ENCODE measurements at regions not wholly inside any gene's neighbourhood (a gene's known extent, or its start where the extent isn't known, plus 50 kb on each side); places are given as distances from the start of the nearest gene placed in this dataset.

DNA sequence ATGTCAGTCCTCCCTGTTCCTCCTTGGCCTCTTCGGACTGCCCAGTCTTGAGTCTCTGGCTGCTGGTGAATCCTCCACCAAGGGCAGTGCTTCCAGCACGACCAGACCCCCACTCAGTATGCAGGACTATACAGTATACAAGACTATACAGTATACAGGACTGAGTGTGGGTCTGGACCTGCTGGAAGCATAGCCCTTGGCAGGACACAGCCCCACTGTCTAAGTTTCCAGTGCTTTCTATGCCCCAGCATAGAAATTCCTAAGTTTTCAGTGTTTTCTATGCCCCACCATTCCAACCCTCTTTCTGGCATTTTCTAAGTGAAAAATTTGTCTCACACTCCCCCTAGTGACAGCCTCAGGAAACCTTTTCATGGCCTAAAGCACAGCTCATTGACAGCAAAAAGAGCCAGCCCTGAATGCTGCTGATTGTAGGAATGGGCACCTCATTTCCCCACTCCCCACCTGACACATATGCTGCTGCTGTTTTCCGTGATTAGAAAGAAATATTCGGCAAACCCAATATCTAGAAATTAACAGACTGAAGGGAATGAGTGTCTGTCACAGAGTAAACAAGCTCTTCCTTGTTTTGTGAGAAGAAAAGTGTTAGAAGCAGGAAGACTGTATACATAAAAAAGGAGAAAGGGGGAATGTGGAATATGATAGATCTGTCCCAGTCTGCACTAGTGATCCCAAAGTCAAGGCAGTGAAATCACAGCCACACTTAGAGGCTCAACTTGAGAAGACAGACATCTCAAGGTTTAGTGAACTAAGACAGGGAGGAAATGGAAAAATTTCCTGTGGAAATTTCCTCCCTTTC lies 206.9 kb downstream of the IBTK start:
- Histone ChIP-seq H3K4me2 (ENCODE audit: insufficient read depth, insufficient read length, low read length) (no peak overlapping the region), H3K23me2 (ENCODE audit: insufficient read length, low read depth, low read length, poor library complexity, severe bottlenecking) (no peaks in the 10 kb centered on the region), H3K9ac (ENCODE audit: extremely low read depth, insufficient read length, low read length) (no peak overlapping the region), H3K79me2 (ENCODE audit: insufficient read depth, low read length) (no peaks in the 10 kb centered on the region), H3K23ac (ENCODE audit: insufficient read length, low read depth, low read length) (no peak overlapping the region), H3K27ac (ENCODE audit: insufficient read length, low read depth, low read length) (no peak overlapping the region), H2AK5ac (ENCODE audit: insufficient read length, low read length) (no peak overlapping the region), H3K79me1 (ENCODE audit: insufficient read depth, low read depth, low read length, poor library complexity, severe bottlenecking) (no peaks in the 10 kb centered on the region), H3K18ac (ENCODE audit: insufficient read length, low read depth, low read length) (no peak overlapping the region), H2BK15ac (ENCODE audit: low read depth, low read length) (no peak overlapping the region), H3K27me3 (ENCODE audit: insufficient read depth, low read length) (no peaks in the 10 kb centered on the region), H2BK20ac (ENCODE audit: low read depth, low read length, poor library complexity, severe bottlenecking) (no peak overlapping the region), H3K9me3 (ENCODE audit: control insufficient read depth, low read depth, low read length) (no peaks in the 10 kb centered on the region), H2AFZ (ENCODE audit: low read length) (no peak overlapping the region), H4K5ac (ENCODE audit: insufficient read length, low read depth, low read length) (no peak overlapping the region), H3K56ac (ENCODE audit: insufficient read length, low read depth, low read length) (no peak overlapping the region), H2BK5ac (ENCODE audit: insufficient read length, low read length) (no peak overlapping the region), H4K8ac (replicated peaks; ENCODE audit: insufficient read length, low read depth, low read length) (no peak overlapping the region), H3K14ac (ENCODE audit: insufficient read depth, low read length) (no peak overlapping the region), H2BK120ac (ENCODE audit: low read depth, low read length, poor library complexity, severe bottlenecking) (no peak overlapping the region), H2BK12ac (ENCODE audit: insufficient read length, low read depth, low read length) (no peak overlapping the region), H4K20me1 (ENCODE audit: control insufficient read depth, insufficient read depth, insufficient read length) (no peaks in the 10 kb centered on the region), H3T11ph (ENCODE audit: low read length) (no peak overlapping the region), H3K4me1 (ENCODE audit: insufficient read depth, low read length) (no peaks in the 10 kb centered on the region), H4K91ac (ENCODE audit: insufficient read length, low read depth, low read length) (no peak overlapping the region), H3K4ac (ENCODE audit: low read depth, low read length) (no peak overlapping the region)
- TF ChIP-seq, protein P1, sequence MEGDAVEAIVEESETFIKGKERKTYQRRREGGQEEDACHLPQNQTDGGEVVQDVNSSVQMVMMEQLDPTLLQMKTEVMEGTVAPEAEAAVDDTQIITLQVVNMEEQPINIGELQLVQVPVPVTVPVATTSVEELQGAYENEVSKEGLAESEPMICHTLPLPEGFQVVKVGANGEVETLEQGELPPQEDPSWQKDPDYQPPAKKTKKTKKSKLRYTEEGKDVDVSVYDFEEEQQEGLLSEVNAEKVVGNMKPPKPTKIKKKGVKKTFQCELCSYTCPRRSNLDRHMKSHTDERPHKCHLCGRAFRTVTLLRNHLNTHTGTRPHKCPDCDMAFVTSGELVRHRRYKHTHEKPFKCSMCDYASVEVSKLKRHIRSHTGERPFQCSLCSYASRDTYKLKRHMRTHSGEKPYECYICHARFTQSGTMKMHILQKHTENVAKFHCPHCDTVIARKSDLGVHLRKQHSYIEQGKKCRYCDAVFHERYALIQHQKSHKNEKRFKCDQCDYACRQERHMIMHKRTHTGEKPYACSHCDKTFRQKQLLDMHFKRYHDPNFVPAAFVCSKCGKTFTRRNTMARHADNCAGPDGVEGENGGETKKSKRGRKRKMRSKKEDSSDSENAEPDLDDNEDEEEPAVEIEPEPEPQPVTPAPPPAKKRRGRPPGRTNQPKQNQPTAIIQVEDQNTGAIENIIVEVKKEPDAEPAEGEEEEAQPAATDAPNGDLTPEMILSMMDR (conservative IDR thresholded peaks at IDR 0.05), result peak; percentile 80
- Mint-ChIP-seq H3K4me1 (peaks cover 2% of the 10 kb centered on the region in 2 experiments; a peak in 3 of 4 replicates), H3K9me3 (no peaks in the 10 kb centered on the region), H3K27ac (no peak overlapping the region), H3K36me3 (ENCODE audit: insufficient read depth in 1 of 3, low read depth in 3 of 3) (no peaks in the 10 kb centered on the region), H3K4me3 (no peak overlapping the region), H3K27me3 (ENCODE audit: low read depth) (no peaks in the 10 kb centered on the region)
- WGBS (ENCODE audit: extremely low coverage, insufficient read length, low lambda C conversion rate), result no CpG with 5 or more reads among the region's 4 CpGs
- DNase-seq, result peak; percentile 60

All from H9 (cell line).